ENCODE measurements at regions not wholly inside any gene's neighbourhood (a gene's known extent, or its start where the extent isn't known, plus 50 kb on each side); places are given as distances from the start of the nearest gene placed in this dataset.

- no peaks in the 10 kb centered on the region for H3K79me2 ChIP-seq
- H3K4me1 ChIP-seq (ENCODE audit: insufficient read depth): no peaks in the 10 kb centered on the region
- H3K4me2 ChIP-seq: no peak overlapping the region
- no peaks in the 10 kb centered on the region for H4K20me1 ChIP-seq (ENCODE audit: insufficient read depth, poor library complexity, severe bottlenecking)
- TF ChIP-seq EZH2phosphoT487 (IDR thresholded peaks at IDR 0.05; ENCODE audit: low read depth, severe bottlenecking, unreplicated experiment) (no peak), EZH2 (IDR thresholded peaks at IDR 0.05; ENCODE audit: borderline replicate concordance) (no peak), CTCF (IDR thresholded peaks at IDR 0.05; ENCODE audit: poor library complexity) (no peak)
- no peaks in the 10 kb centered on the region for H3K9me2 ChIP-seq (replicated peaks; ENCODE audit: insufficient read depth)
- 96% methylated on average over 3 of the region's 3 CpGs for WGBS (ENCODE audit: low lambda C conversion rate, missing lambda C conversion rate)
- no peaks in the 10 kb centered on the region for H3K27me3 ChIP-seq
- no peak for DNase-seq (ENCODE audit: low spot score)
- no peak overlapping the region for H2AFZ ChIP-seq
- H3K27ac ChIP-seq: no peak overlapping the region
- no peaks in the 10 kb centered on the region for H3K9me3 ChIP-seq (ENCODE audit: low read depth)
- no peak overlapping the region for H3K4me3 ChIP-seq
- no peaks in the 10 kb centered on the region for H3K36me3 ChIP-seq (replicated peaks; ENCODE audit: insufficient read depth, low read depth)
These were observed 156.5 kb downstream of the MOXD1 start for GRCh38 chr6:132244744-132245143.

- Histone ChIP-seq H3K9me3 (ENCODE audit: low read depth) (no peaks in the 10 kb centered on the region), H3K27ac (no peak overlapping the region), H3K4me3 (no peak overlapping the region), H4K20me1 (ENCODE audit: insufficient read depth, poor library complexity, severe bottlenecking) (no peaks in the 10 kb centered on the region), H3K4me2 (no peak overlapping the region), H3K27me3 (no peaks in the 10 kb centered on the region), H3K36me3 (replicated peaks; ENCODE audit: insufficient read depth, low read depth) (no peaks in the 10 kb centered on the region), H2AFZ (no peak overlapping the region), H3K4me1 (ENCODE audit: insufficient read depth) (no peaks in the 10 kb centered on the region), H3K9me2 (replicated peaks; ENCODE audit: insufficient read depth) (no peaks in the 10 kb centered on the region), H3K79me2 (no peaks in the 10 kb centered on the region)
- no peak for DNase-seq (ENCODE audit: low spot score)
- WGBS (ENCODE audit: low lambda C conversion rate, missing lambda C conversion rate): 18% methylated on average over 3 of the region's 3 CpGs
- TF ChIP-seq CTCF (IDR thresholded peaks at IDR 0.05; ENCODE audit: poor library complexity) (no peak), EZH2phosphoT487 (IDR thresholded peaks at IDR 0.05; ENCODE audit: low read depth, severe bottlenecking, unreplicated experiment) (no peak), EZH2 (IDR thresholded peaks at IDR 0.05; ENCODE audit: borderline replicate concordance) (no peak)
These were observed 164.5 kb downstream of the MOXD1 start for GRCh38 chr6:132236744-132237143.

- no peak overlapping the region for H3K4me3 ChIP-seq
- WGBS (ENCODE audit: low lambda C conversion rate, missing lambda C conversion rate): 68% methylated on average over 1 of the region's 1 CpG
- no peaks in the 10 kb centered on the region for H3K27me3 ChIP-seq
- H3K79me2 ChIP-seq: no peaks in the 10 kb centered on the region
- DNase-seq (ENCODE audit: low spot score): no peak
- no peaks in the 10 kb centered on the region for H3K9me2 ChIP-seq (replicated peaks; ENCODE audit: insufficient read depth)
- H3K9me3 ChIP-seq (ENCODE audit: low read depth): no peaks in the 10 kb centered on the region
- H3K4me2 ChIP-seq: no peak overlapping the region
- H3K4me1 ChIP-seq (ENCODE audit: insufficient read depth): no peaks in the 10 kb centered on the region
- no peak for TF ChIP-seq EZH2 (IDR thresholded peaks at IDR 0.05; ENCODE audit: borderline replicate concordance)
- TF ChIP-seq CTCF (IDR thresholded peaks at IDR 0.05; ENCODE audit: poor library complexity): no peak
- TF ChIP-seq EZH2phosphoT487 (IDR thresholded peaks at IDR 0.05; ENCODE audit: low read depth, severe bottlenecking, unreplicated experiment): no peak
- H2AFZ ChIP-seq: no peak overlapping the region
- no peaks in the 10 kb centered on the region for H3K36me3 ChIP-seq (replicated peaks; ENCODE audit: insufficient read depth, low read depth)
- H4K20me1 ChIP-seq (ENCODE audit: insufficient read depth, poor library complexity, severe bottlenecking): no peaks in the 10 kb centered on the region
- no peak overlapping the region for H3K27ac ChIP-seq
These were observed 165.0 kb downstream of the MOXD1 start for GRCh38 chr6:132236281-132236680.
